Prostate gland (tissue), 2 donors: ENCODE measurements at regions not wholly inside any gene's neighbourhood (a gene's known extent, or its start where the extent isn't known, plus 50 kb on each side); places are given as distances from the start of the nearest gene placed in this dataset.

Source experiments
- POLR2A ChIP-seq: fragments of 450-650 bp; IDR thresholded peaks from one replicate; pipeline ENCODE4 v1.6.1; 2016; ENCODE audit warnings: antibody characterized with exemption, mild to moderate bottlenecking
- POLR2AphosphoS5 ChIP-seq: sonication (generic); formaldehyde crosslinking; IDR thresholded peaks from one replicate; pipeline ENCODE4 v1.6.1; 2017; ENCODE audit warnings: antibody characterized with exemption
- TF ChIP-seq, protein P1 (sequence below), 4 experiments: fragments of 200-600 bp in 2 of 4; fragments of 450-650 bp in 2 of 4; sonication (generic) in 2 of 4; IDR thresholded peaks; 1 replicate in 3 of 4; 2 replicates in 1 of 4; pipeline ENCODE4 v1.5.1; 2016 to 2019; ENCODE audit warnings: antibody characterized with exemption in 4 of 4, mild to moderate bottlenecking in 2 of 4, moderate library complexity in 2 of 4

DNA sequence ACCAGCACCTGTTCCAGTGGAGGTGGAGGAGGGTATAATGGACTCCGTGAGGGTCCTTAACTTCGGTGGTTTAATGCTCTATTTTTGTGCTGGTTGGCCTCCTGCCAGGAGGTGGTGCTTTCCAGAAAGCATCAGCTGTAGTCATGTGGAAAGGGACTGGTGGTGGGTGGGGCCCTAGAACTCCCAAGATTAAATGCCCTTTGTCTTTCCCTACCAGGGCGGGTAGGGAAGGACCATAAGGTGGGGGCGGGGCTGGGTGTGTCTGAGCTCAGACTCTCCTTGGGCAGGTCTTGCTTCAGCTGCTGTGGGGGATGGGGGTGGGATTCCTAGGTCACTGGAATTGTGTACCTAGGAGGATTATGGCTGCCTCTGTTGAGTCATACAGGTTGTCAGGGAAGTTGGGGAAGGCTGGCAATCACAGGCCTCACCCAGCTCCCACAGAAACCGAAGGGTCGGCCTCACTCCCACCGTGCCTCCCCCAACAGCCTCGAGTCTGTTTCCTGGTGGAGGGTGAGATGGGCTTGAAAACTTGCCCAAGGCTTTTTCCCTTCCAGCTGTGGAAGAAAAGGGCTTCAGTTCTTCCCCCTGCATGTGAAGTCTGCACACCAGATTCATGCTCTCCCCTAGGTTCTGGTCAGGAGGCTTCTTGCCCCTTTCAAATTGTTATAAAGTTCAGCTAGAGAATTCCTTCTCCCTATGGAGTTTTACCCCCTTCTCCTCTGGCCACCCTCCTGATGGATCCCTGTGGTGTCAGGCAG lies 60.3 kb upstream of the CLDN10 start:
- TF ChIP-seq, protein P1, sequence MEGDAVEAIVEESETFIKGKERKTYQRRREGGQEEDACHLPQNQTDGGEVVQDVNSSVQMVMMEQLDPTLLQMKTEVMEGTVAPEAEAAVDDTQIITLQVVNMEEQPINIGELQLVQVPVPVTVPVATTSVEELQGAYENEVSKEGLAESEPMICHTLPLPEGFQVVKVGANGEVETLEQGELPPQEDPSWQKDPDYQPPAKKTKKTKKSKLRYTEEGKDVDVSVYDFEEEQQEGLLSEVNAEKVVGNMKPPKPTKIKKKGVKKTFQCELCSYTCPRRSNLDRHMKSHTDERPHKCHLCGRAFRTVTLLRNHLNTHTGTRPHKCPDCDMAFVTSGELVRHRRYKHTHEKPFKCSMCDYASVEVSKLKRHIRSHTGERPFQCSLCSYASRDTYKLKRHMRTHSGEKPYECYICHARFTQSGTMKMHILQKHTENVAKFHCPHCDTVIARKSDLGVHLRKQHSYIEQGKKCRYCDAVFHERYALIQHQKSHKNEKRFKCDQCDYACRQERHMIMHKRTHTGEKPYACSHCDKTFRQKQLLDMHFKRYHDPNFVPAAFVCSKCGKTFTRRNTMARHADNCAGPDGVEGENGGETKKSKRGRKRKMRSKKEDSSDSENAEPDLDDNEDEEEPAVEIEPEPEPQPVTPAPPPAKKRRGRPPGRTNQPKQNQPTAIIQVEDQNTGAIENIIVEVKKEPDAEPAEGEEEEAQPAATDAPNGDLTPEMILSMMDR (IDR thresholded peaks at IDR 0.05) = no peak
- TF ChIP-seq POLR2AphosphoS5 (no peak), POLR2A (no peak)
